Retinal pigment epithelial cell (primary cell): ENCODE measurements at regions not wholly inside any gene's neighbourhood (a gene's known extent, or its start where the extent isn't known, plus 50 kb on each side); places are given as distances from the start of the nearest gene placed in this dataset.

Source experiments
- DNase-seq: peaks from one replicate; pipeline ENCODE4 v3.0.0-alpha.2; 2010; ENCODE audit warnings: low read depth
- H3K4me3 ChIP-seq: 2 replicates; pipeline ENCODE4 v1.5.1; 2011; ENCODE audit warnings: mild to moderate bottlenecking, low read length, control low read depth, moderate library complexity
- TF ChIP-seq, protein P1 (sequence below): conservative IDR thresholded peaks from 2 replicates; pipeline ENCODE4 v1.5.1; 2011; ENCODE audit warnings: low read depth, low read length, control low read depth, inconsistent platforms

DNA sequence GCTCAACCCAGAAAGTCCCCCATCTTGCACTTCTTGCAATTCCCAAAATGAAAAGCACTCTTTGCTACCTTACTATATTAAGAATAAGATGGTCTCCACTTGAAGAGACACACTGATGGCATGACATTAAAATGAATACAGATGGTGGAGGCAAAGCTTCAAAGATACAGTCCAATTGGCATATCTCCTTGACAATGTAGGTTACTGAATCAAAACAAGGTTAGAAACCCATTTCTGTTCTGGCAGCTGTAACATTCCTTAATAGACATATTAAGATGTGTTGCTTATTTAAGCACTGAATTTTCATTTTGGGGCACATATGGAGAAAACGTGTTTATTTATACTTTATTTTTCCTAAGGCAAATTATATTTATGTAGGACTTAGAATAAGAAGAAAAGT lies 1262.8 kb upstream of the CDH8 start:
- TF ChIP-seq, protein P1, sequence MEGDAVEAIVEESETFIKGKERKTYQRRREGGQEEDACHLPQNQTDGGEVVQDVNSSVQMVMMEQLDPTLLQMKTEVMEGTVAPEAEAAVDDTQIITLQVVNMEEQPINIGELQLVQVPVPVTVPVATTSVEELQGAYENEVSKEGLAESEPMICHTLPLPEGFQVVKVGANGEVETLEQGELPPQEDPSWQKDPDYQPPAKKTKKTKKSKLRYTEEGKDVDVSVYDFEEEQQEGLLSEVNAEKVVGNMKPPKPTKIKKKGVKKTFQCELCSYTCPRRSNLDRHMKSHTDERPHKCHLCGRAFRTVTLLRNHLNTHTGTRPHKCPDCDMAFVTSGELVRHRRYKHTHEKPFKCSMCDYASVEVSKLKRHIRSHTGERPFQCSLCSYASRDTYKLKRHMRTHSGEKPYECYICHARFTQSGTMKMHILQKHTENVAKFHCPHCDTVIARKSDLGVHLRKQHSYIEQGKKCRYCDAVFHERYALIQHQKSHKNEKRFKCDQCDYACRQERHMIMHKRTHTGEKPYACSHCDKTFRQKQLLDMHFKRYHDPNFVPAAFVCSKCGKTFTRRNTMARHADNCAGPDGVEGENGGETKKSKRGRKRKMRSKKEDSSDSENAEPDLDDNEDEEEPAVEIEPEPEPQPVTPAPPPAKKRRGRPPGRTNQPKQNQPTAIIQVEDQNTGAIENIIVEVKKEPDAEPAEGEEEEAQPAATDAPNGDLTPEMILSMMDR: no peak
- no peak for DNase-seq

DNA sequence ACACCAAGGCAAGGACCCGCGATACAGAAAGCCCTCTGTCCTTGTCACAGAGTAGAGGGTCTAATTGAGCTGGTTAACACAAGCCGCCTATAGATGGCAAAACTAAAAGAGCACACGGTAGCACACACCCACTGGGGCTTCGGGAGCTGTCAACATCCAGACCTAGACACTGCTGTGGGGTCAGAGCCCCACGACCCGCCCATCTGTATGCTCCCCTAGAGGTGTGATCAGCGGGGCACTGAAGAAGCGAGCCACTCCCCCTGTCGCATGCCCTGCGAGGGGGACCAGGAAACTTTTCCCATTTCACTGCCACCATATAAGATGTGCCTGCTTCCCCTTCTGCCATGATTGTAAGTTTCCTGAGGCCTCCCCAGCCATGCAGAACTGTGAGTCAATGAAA lies 1255.8 kb upstream of the CDH8 start:
- no peak overlapping the region for H3K4me3 ChIP-seq
- DNase-seq: no peak
- TF ChIP-seq, protein P1: no peak

More for the DNA sequence above, 1262.8 kb upstream of the CDH8 start:
- H3K4me3 ChIP-seq: no peak overlapping the region

DNA sequence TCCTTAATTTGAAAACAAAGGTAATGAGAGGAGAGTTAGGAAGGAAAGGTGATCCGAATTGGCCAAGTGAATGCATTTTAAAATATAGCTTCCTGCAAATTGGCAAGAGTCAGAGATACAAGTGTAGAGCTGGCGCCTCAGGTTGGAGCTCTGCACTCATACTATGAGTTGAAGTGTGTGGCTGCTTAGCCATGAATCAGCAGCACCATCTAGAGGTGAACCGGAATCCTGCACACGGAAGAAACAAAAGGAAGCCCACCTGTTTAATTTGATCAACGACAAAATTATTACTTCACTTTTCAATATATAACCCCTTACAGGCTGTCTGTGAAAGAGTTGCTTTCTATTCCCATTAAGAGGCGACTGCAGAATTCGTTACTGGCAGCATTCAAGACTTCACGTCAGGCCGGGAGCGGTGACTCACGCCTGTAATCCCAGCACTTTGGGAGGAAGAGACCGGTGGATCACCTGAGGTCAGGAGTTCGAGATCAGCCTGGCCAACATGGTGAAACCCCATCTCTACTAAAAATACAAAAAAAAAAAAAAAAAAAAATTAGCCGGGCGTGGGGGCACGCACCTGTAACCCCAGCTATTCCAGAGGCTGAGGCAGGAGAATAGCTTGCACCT lies 1253.7 kb upstream of the CDH8 start:
- DNase-seq: no peak
- H3K4me3 ChIP-seq: no peak overlapping the region
- TF ChIP-seq, protein P1: peak; percentile 94

DNA sequence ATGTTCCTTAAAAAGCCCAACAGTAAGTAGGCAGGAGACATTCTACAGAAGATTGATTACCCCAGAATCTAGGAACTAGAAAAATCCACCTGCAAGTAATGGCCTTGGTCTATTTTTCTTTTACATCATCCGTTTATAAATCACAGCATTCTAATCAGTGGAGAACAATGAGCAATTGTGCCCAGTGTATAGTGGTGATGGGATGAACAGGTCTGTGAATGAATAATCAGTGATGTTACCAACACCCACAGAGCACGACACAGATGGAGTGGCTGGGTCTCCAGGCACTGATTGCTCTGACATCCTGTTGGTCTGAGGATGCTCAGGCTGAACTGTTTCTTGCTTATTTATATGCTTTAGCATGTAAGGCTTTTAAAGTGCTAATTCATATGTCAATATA lies 1251.2 kb upstream of the CDH8 start:
- no peak overlapping the region for H3K4me3 ChIP-seq
- no peak for DNase-seq
- TF ChIP-seq, protein P1: no peak

DNA sequence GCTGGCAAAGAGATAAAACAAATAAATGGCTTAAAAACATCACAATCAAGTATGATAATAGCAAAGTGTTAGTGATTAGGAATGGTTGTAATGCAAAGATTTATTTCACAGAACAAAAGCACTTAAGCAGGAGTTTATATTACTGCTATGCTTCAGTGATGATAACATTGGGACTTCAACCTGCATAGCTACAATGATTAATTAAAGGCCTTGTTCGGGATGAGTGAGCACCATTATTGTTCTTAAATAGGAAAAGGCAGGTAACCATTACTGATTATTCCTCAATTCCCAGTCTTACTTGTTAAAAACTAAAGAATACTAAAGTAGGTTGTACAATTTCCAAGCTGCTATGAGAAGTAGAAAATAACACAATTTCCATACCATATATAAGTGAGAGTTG lies 1247.5 kb upstream of the CDH8 start:
- TF ChIP-seq, protein P1: no peak
- no peak overlapping the region for H3K4me3 ChIP-seq
- DNase-seq: no peak

DNA sequence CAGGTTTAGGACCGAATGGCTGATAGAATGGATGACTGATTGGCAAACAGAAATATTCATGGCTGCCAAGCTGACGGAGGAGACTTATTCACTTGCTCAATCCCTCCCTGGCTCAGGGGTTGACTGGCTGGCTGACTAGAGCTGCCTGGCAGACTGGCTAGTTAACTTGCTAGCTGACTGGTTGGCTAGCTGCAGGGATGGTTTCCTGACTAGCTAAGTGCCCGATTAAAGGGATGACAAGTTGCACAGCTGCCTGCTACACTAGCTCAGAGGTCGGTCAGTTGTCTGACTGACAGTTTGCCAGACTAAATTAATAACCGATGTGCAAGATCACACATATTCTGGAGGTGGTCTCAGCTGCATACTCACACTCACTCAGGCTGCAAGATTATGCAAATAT lies 1208.4 kb upstream of the CDH8 start:
- no peak for DNase-seq
- no peak overlapping the region for H3K4me3 ChIP-seq
- TF ChIP-seq, protein P1: no peak

DNA sequence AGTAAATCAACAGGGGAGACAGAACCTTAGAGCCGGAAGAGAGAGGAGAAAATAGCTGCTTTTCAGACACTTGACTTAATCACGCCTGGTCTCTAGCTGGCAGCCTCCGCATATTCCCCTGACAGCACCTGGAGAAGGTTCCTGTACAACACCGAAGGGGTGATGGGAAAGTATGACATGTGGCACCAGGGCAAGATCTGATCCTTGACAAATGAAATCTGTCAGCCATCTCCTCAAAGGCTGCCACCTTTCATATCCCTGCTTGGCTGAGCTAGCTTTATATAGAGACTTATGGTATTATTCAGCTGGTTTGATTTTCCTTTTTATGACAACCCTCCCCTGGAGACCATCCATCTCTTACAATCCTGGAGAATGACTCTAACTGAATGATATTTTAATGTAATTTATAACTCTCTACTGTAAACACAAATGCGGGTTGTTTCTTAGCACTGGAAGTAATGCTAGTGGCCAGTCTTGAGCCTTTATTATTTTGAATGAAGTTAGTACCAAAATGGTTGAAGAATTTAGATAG lies 1205.3 kb upstream of the CDH8 start:
- no peak overlapping the region for H3K4me3 ChIP-seq
- no peak for DNase-seq
- TF ChIP-seq, protein P1: no peak
